Coronary artery (tissue), 2 donors: ENCODE measurements at regions not wholly inside any gene's neighbourhood (a gene's known extent, or its start where the extent isn't known, plus 50 kb on each side); places are given as distances from the start of the nearest gene placed in this dataset.

Experiments
- DNase-seq: peaks from one replicate; pipeline ENCODE4 v3.0.0-alpha.2; 2017; ENCODE audit warnings: low spot score
- H3K27ac ChIP-seq, 2 donors: fragments of 200-600 bp; sonication (generic); one replicate each; pipeline ENCODE4 v1.5.1; 2016 to 2019
- H3K4me3 ChIP-seq: fragments of 200-600 bp; sonication (generic); 2 replicates; pipeline ENCODE4 v1.5.1; 2016; ENCODE audit warnings: mild to moderate bottlenecking, moderate library complexity
- TF ChIP-seq, protein P1 (sequence below): fragments of 200-600 bp; sonication (generic); IDR thresholded peaks from one replicate; pipeline ENCODE4 v1.5.1; 2019; ENCODE audit warnings: antibody characterized with exemption

- Histone ChIP-seq H3K4me3 (no peak overlapping the region), H3K27ac (no peak overlapping the region)
- TF ChIP-seq, protein P1, sequence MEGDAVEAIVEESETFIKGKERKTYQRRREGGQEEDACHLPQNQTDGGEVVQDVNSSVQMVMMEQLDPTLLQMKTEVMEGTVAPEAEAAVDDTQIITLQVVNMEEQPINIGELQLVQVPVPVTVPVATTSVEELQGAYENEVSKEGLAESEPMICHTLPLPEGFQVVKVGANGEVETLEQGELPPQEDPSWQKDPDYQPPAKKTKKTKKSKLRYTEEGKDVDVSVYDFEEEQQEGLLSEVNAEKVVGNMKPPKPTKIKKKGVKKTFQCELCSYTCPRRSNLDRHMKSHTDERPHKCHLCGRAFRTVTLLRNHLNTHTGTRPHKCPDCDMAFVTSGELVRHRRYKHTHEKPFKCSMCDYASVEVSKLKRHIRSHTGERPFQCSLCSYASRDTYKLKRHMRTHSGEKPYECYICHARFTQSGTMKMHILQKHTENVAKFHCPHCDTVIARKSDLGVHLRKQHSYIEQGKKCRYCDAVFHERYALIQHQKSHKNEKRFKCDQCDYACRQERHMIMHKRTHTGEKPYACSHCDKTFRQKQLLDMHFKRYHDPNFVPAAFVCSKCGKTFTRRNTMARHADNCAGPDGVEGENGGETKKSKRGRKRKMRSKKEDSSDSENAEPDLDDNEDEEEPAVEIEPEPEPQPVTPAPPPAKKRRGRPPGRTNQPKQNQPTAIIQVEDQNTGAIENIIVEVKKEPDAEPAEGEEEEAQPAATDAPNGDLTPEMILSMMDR = no peak
- DNase-seq = peak; percentile 26
These were observed 344.3 kb downstream of the GLRX3 start for GRCh38 chr10:130480491-130480890.

DNA sequence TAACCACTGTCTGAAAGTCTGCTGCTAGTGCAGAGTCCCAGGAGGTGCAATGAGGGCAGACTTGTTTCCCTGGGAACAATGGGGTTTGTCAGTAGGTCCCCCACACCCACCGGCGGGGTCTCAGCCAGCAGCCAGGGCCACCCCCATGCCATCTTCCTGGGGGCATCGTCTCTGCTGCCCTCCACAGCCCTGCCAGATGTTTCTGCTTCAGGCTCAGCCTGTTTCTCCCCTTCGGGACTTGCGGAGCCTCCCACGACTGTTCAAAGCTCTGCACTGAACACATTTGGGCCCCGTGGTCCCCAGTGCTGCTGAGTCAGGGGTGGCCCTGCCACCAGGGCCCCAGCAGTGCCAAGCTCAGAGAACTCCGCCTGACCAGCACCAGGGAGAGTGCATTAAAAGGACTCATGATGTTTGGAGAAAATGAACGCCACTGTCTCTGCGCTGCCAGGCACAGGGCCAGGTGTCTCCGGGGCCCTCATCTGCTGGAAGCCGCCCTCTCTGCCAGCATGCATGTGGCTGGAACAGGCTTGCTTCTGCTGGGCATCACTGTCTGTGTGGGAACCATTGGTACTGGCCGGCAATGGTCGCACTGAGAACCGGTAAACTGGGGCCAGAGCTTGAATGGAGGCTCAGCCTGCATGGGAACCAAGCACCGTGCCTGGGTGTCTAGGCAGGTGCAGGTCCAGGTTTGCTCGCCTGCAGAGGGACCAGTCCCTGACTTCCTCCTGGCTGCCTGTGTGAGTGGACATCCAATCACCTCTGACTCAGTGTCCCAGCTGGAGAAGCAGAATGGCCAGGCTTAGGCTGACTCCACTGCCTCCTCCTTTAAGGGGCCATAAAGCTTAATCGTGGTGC lies 345.1 kb downstream of the GLRX3 start:
- Histone ChIP-seq H3K27ac (no peak overlapping the region), H3K4me3 (no peak overlapping the region)
- DNase-seq = peak; percentile 41
- TF ChIP-seq, protein P1 = no peak

DNA sequence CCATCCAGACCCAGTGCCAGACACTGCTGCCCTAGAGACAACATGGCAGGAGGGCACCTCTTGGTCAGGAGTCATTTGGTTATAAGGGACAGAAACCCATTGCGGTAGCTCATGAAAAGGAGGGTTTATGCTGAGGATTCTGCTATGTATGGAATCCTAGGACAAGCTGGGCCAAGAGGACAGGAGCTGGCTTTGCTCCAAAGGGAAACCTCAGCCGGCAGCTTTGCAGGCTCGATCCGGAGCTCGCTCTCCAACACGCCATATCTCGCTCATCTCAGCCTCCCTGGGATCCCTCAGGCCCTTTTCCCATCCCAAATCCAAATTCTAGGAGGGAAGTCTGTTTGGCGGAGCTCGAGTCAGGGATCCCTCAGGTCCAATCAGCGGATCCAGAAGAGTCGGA lies 345.7 kb downstream of the GLRX3 start:
- no peak overlapping the region for H3K4me3 ChIP-seq
- no peak overlapping the region for H3K27ac ChIP-seq
- DNase-seq = peak; percentile 57
- TF ChIP-seq, protein P1 = no peak

DNA sequence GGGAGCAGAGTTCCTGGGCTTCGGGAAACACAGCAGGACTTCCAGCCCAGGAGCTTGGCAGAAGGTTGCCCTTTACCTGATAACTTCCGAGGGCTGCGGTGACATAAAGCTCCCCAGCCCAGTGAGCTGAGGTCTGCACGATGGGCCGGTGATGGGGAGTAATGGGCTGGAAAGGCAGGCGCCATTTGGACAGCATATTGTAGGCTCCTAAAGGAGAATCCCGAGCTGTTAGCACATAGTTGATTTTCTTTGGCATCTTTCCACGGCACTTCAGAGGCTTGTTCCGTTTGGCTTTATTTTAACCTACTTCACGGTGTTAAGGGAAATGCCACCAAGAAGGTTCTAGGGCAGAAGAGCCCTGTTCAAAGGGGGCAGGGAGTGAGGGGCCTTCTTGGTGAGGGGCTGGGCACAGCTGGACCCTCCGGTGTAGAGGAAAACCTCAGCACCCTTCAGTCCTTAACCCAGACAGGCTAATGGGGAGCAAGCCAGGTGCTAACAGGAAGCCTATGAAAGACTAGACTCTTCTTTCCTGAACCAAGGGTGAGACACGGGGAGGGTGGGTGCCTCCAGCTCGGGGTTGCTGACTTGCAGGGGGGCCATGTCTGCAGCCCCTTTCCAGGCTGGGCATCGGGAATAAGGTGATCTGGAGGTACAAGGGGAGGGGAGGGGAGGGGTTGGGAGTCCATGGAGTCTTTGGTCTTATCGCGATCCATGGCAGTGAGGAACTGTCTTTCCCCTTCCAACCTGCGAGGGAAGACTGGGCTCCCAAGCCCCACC lies 347.7 kb downstream of the GLRX3 start:
- Histone ChIP-seq H3K4me3 (no peak overlapping the region), H3K27ac (no peak overlapping the region)
- DNase-seq = peak; percentile 35
- TF ChIP-seq, protein P1 = no peak

DNA sequence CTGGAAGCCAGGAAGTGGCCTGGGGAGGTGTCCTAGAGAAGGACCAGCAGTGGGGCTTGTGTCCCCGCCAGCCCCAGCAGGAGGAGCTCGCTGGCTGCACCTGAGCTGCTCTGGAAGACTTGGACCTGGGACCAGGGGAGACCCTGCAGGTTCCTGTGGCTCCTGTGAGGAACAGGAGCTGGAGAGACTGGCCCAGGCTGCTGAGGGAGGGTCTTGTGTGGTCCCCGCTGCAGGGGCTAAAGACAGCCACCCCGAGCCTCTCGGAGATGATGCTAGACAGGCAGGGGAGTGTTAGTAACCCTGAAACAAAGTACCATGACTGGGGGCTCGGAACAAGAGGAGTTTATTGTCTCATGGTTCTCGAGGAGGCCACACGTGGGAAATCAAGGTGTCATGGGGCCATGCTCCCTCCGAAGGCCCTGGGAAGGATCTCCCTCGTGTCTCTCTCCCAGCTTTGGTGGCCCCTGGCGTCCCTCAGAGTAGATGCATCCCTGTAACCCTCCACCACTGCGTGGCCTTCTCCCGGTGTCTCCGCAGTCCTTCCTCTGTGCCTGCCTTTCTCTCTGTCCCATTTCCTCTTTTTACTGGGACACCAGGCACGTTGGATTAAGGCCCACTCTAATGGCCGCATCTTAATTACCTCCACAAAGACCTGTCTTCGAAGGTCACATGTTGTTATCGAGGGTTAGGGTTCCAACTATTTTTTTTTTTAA lies 348.4 kb downstream of the GLRX3 start:
- Histone ChIP-seq H3K4me3 (no peak overlapping the region), H3K27ac (no peak overlapping the region)
- TF ChIP-seq, protein P1 = no peak
- peak; percentile 54 for DNase-seq

- peak; percentile 36 for DNase-seq
- Histone ChIP-seq H3K27ac (no peak overlapping the region), H3K4me3 (no peak overlapping the region)
- TF ChIP-seq, protein P1 = no peak
These were observed 349.2 kb downstream of the GLRX3 start for GRCh38 chr10:130485236-130485957.
